ENCODE measurements at regions not wholly inside any gene's neighbourhood (a gene's known extent, or its start where the extent isn't known, plus 50 kb on each side); places are given as distances from the start of the nearest gene placed in this dataset.

GRCh38 chr1:198977909-198978308, 339.1 kb downstream of the PTPRC start:
- Histone ChIP-seq H3K36me3 (ENCODE audit: low read length) (no peaks in the 10 kb centered on the region), H3K79me2 (ENCODE audit: insufficient read depth, low read length) (no peaks in the 10 kb centered on the region), H3K9ac (ENCODE audit: low read length) (no peak overlapping the region), H3K9me3 (ENCODE audit: insufficient read depth, low read length) (no peaks in the 10 kb centered on the region), H2AFZ (ENCODE audit: low read depth, low read length, severe bottlenecking) (no peak overlapping the region), H4K20me1 (ENCODE audit: low read depth, low read length) (no peaks in the 10 kb centered on the region), H3K9me2 (replicated peaks; ENCODE audit: insufficient read depth, low read length) (no peaks in the 10 kb centered on the region), H3K27me3 (ENCODE audit: low read length) (no peaks in the 10 kb centered on the region), H3F3A (ENCODE audit: insufficient read depth) (no peaks in the 10 kb centered on the region), H3K4me3 (ENCODE audit: insufficient read depth, low read length, poor library complexity, severe bottlenecking) (no peak overlapping the region), H3K4me2 (ENCODE audit: low read depth, low read length, poor library complexity, severe bottlenecking) (no peak overlapping the region), H3K27ac (ENCODE audit: low read depth, low read length) (no peak overlapping the region)
- TF ChIP-seq EZH2phosphoT487 (conservative IDR thresholded peaks at IDR 0.05; ENCODE audit: low read length) = no peak
- TF ChIP-seq, protein P1, sequence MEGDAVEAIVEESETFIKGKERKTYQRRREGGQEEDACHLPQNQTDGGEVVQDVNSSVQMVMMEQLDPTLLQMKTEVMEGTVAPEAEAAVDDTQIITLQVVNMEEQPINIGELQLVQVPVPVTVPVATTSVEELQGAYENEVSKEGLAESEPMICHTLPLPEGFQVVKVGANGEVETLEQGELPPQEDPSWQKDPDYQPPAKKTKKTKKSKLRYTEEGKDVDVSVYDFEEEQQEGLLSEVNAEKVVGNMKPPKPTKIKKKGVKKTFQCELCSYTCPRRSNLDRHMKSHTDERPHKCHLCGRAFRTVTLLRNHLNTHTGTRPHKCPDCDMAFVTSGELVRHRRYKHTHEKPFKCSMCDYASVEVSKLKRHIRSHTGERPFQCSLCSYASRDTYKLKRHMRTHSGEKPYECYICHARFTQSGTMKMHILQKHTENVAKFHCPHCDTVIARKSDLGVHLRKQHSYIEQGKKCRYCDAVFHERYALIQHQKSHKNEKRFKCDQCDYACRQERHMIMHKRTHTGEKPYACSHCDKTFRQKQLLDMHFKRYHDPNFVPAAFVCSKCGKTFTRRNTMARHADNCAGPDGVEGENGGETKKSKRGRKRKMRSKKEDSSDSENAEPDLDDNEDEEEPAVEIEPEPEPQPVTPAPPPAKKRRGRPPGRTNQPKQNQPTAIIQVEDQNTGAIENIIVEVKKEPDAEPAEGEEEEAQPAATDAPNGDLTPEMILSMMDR (IDR thresholded peaks at IDR 0.05; ENCODE audit: insufficient read depth, low read length, poor library complexity, severe bottlenecking) = no peak

DNA sequence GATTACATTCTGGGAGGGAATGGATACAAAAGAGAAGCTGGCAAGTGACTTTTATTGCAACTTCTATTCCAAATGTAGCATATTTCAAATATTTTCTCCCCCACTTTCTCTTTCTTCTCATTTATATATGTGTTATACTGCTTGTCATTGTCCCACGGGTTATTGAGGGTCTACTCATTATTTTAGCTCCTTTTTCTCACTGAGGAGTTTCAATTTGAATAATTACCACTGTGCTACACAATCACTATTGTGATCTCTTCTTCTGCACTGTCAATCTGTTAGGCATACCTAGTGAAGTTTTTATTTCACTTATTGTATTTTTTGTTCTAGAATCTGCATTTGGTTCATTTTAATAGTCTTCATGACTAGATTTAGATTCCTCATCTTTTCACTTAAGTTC, 339.7 kb downstream of the PTPRC start:
- Histone ChIP-seq H3K79me2 (ENCODE audit: insufficient read depth, low read length) (no peaks in the 10 kb centered on the region), H3K36me3 (ENCODE audit: low read length) (no peaks in the 10 kb centered on the region), H2AFZ (ENCODE audit: low read depth, low read length, severe bottlenecking) (no peak overlapping the region), H3K4me3 (ENCODE audit: insufficient read depth, low read length, poor library complexity, severe bottlenecking) (no peak overlapping the region), H3K27ac (ENCODE audit: low read depth, low read length) (no peak overlapping the region), H3K9me3 (ENCODE audit: insufficient read depth, low read length) (no peaks in the 10 kb centered on the region), H3K27me3 (ENCODE audit: low read length) (no peaks in the 10 kb centered on the region), H3F3A (ENCODE audit: insufficient read depth) (no peaks in the 10 kb centered on the region), H3K9ac (ENCODE audit: low read length) (no peak overlapping the region), H4K20me1 (ENCODE audit: low read depth, low read length) (no peaks in the 10 kb centered on the region), H3K4me2 (ENCODE audit: low read depth, low read length, poor library complexity, severe bottlenecking) (no peak overlapping the region), H3K9me2 (replicated peaks; ENCODE audit: insufficient read depth, low read length) (no peaks in the 10 kb centered on the region)
- TF ChIP-seq, protein P1 (IDR thresholded peaks at IDR 0.05; ENCODE audit: insufficient read depth, low read length, poor library complexity, severe bottlenecking) = no peak
- TF ChIP-seq EZH2phosphoT487 (conservative IDR thresholded peaks at IDR 0.05; ENCODE audit: low read length) = no peak

- Histone ChIP-seq H3K27ac (ENCODE audit: low read depth, low read length) (no peak overlapping the region), H3K27me3 (ENCODE audit: low read length) (no peaks in the 10 kb centered on the region), H3F3A (ENCODE audit: insufficient read depth) (no peaks in the 10 kb centered on the region), H3K36me3 (ENCODE audit: low read length) (no peaks in the 10 kb centered on the region), H3K79me2 (ENCODE audit: insufficient read depth, low read length) (no peaks in the 10 kb centered on the region), H2AFZ (ENCODE audit: low read depth, low read length, severe bottlenecking) (no peak overlapping the region), H3K9me2 (replicated peaks; ENCODE audit: insufficient read depth, low read length) (no peaks in the 10 kb centered on the region), H3K4me3 (ENCODE audit: insufficient read depth, low read length, poor library complexity, severe bottlenecking) (no peak overlapping the region), H4K20me1 (ENCODE audit: low read depth, low read length) (no peaks in the 10 kb centered on the region), H3K9me3 (ENCODE audit: insufficient read depth, low read length) (no peaks in the 10 kb centered on the region), H3K9ac (ENCODE audit: low read length) (no peak overlapping the region), H3K4me2 (ENCODE audit: low read depth, low read length, poor library complexity, severe bottlenecking) (no peak overlapping the region)
- TF ChIP-seq EZH2phosphoT487 (conservative IDR thresholded peaks at IDR 0.05; ENCODE audit: low read length) = no peak
- TF ChIP-seq, protein P1 (IDR thresholded peaks at IDR 0.05; ENCODE audit: insufficient read depth, low read length, poor library complexity, severe bottlenecking) = no peak
Measured at GRCh38 chr1:198986036-198986435, 347.2 kb downstream of the PTPRC start.
